WTC11 (cell line): ENCODE measurements at regions not wholly inside any gene's neighbourhood (a gene's known extent, or its start where the extent isn't known, plus 50 kb on each side); places are given as distances from the start of the nearest gene placed in this dataset.

Experiments used
- CTCF ChIP-seq: fragments of 200-600 bp; IDR thresholded peaks from 2 replicates; pipeline ENCODE4 v1.8.0; 2022; ENCODE audit warnings: antibody characterized with exemption
- E2F4 ChIP-seq: sonication (generic); formaldehyde crosslinking; IDR thresholded peaks from 2 replicates; pipeline ENCODE4 v1.8.1; 2022; ENCODE audit warnings: low read depth, mild to moderate bottlenecking, moderate library complexity, missing genetic modification reagents, borderline replicate concordance
- ELF4 ChIP-seq: sonication (generic); formaldehyde crosslinking; IDR thresholded peaks from 2 replicates; pipeline ENCODE4 v1.8.1; 2022; ENCODE audit warnings: low read depth, mild to moderate bottlenecking, moderate library complexity, missing genetic modification reagents
- MAX ChIP-seq: sonication (generic); formaldehyde crosslinking; IDR thresholded peaks from 2 replicates; pipeline ENCODE4 v1.8.0; 2022; ENCODE audit warnings: mild to moderate bottlenecking, missing genetic modification reagents
- MXD4 ChIP-seq: fragments of 250-450 bp; sonication (Bioruptor Pico); IDR thresholded peaks from 2 replicates; pipeline ENCODE4 v1.8.0; 2021; ENCODE audit warnings: mild to moderate bottlenecking, moderate library complexity, borderline replicate concordance

- TF ChIP-seq E2F4 (CRISPR knock-in tag) (no peak), MXD4 (CRISPR knock-in tag) (no peak), ELF4 (CRISPR knock-in tag) (no peak), CTCF (no peak), MAX (CRISPR knock-in tag) (no peak)
Observed at GRCh38 chr6:68235326-68235784, 399.7 kb upstream of the ADGRB3 start.
